Left lung (tissue), 4 donors: ENCODE measurements at regions not wholly inside any gene's neighbourhood (a gene's known extent, or its start where the extent isn't known, plus 50 kb on each side); places are given as distances from the start of the nearest gene placed in this dataset.

Source experiments
- ATAC-seq: fragments of 200-7000 bp; cut with Tn5 transposase; one replicate; pipeline ENCODE4 v1.9.1; 2020; ENCODE audit warnings: moderate library complexity
- DNase-seq, 4 donors: peaks; one replicate each; pipeline ENCODE4 v3.0.0-alpha.2; 2013 to 2020
- H3K27ac ChIP-seq, 2 donors: fragments of 200-600 bp; sonication (generic) in 1 of 2; one replicate each; pipeline versions ENCODE4 v1.5.0 to v1.8.0; 2020 to 2021
- H3K27me3 ChIP-seq, 2 donors: fragments of 200-600 bp; sonication (generic) in 1 of 2; one replicate each; pipeline versions ENCODE4 v1.5.0 to v1.8.0; 2020 to 2021
- H3K36me3 ChIP-seq, 2 donors: fragments of 200-600 bp; sonication (generic) in 1 of 2; one replicate each; pipeline versions ENCODE4 v1.5.0 to v1.8.0; 2020 to 2021
- H3K4me1 ChIP-seq, 2 donors: fragments of 200-600 bp; one replicate each; pipeline ENCODE4 v1.8.0; 2021
- H3K4me3 ChIP-seq, 2 donors: fragments of 200-600 bp; sonication (generic) in 1 of 2; one replicate each; pipeline versions ENCODE4 v1.5.0 to v1.8.0; 2020 to 2021; ENCODE audit warnings: mild to moderate bottlenecking in 1 of 2
- H3K9me3 ChIP-seq, 2 donors: fragments of 200-600 bp; sonication (generic) in 1 of 2; one replicate each; pipeline versions ENCODE4 v1.5.0 to v1.8.0; 2020 to 2021
- intact Hi-C, 2 donors: fragments of 100-400 bp; cut with DNase I; formaldehyde crosslinking; loops; one replicate each; pipeline versions ENCODE4 v1.11.2 to v1.14.2; 2022
- TF ChIP-seq, protein P1 (sequence below), 2 donors: fragments of 200-600 bp; sonication (generic) in 1 of 2; IDR thresholded peaks; one replicate each; pipeline versions ENCODE4 v1.5.0 to v1.8.0; 2021; ENCODE audit warnings: antibody characterized with exemption in 2 of 2
- donor health status: DM: no; HTN: yes; CAD: no.
- donor health status: DM: no; HTN: no; CAD: no.

DNA sequence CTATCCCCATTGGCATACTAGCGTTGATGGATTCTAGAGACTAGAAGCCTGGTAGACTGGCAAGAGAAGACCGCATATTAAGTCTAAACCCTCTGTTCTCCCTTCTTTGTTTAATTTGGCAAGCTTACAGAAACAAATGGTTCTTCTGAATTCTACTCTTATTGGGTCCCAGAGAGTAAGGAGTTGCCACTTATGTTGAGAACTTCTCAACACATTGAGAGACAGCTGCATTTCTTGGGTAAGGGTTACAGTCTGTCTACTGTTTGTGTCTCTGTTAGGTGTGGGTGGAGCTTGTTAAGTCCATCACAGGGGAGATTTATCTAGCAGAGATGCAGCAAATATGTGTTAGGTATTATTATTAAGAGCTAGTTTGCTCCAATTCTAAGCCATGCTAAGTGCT lies 435.8 kb upstream of the MEIS1 start:
- Histone ChIP-seq H3K4me1 (no peaks in the 10 kb centered on the region), H3K27me3 (peaks cover 0 to 6% of the 10 kb centered on the region in 2 donors), H3K36me3 (no peaks in the 10 kb centered on the region), H3K4me3 (no peak overlapping the region), H3K27ac (no peak overlapping the region), H3K9me3 (no peaks in the 10 kb centered on the region)
- DNase-seq (no peak), ATAC-seq (peak; percentile 76)
- TF ChIP-seq, protein P1, sequence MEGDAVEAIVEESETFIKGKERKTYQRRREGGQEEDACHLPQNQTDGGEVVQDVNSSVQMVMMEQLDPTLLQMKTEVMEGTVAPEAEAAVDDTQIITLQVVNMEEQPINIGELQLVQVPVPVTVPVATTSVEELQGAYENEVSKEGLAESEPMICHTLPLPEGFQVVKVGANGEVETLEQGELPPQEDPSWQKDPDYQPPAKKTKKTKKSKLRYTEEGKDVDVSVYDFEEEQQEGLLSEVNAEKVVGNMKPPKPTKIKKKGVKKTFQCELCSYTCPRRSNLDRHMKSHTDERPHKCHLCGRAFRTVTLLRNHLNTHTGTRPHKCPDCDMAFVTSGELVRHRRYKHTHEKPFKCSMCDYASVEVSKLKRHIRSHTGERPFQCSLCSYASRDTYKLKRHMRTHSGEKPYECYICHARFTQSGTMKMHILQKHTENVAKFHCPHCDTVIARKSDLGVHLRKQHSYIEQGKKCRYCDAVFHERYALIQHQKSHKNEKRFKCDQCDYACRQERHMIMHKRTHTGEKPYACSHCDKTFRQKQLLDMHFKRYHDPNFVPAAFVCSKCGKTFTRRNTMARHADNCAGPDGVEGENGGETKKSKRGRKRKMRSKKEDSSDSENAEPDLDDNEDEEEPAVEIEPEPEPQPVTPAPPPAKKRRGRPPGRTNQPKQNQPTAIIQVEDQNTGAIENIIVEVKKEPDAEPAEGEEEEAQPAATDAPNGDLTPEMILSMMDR (IDR thresholded peaks at IDR 0.05) = no peak
- intact Hi-C loops = no loop called here

DNA sequence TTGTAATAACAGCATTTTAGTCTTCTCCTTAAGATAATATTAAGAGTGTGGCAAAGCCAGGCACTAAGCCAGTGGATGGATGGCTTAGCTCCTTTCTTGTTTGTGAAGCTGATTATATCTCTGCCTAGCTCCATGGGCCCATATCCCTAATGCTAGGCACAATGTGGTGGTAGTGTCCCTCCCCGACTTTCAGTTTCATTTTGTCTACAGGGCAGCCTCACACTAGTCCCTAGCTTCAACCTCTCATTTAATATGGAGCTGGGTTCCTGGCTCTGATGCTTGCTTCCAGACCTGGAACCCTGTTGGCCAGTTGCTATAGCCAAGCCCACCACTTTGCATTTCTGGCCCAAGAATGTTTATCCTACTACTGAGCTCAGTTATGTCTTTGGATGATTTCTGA lies 437.0 kb upstream of the MEIS1 start:
- ATAC-seq = no peak
- DNase-seq = no peak
- intact Hi-C loops = no loop called here
- Histone ChIP-seq H3K9me3 (no peaks in the 10 kb centered on the region), H3K4me1 (no peaks in the 10 kb centered on the region), H3K27ac (no peak overlapping the region), H3K27me3 (peaks cover 0 to 6% of the 10 kb centered on the region in 2 donors), H3K4me3 (no peak overlapping the region), H3K36me3 (no peaks in the 10 kb centered on the region)
- TF ChIP-seq, protein P1 (IDR thresholded peaks at IDR 0.05) = no peak

DNA sequence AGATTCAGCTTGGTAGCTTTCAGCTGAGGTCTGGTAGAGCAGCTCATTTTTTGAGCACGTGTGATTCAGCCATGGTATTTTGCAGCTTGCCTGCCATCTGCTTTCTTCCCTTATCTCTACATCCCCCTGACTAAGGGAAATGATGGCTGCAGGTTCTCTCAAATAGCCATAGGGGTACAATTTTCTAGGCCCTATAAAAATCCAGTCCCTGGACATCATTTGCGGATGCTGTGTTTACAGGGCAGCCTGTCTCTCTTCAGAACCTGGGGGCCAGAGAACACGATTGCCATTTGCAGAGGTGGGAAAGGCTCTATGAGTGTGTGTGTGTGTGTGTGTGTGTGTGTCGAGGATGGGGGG lies 442.7 kb upstream of the MEIS1 start:
- intact Hi-C loops = no loop called here
- no peak for ATAC-seq

DNA sequence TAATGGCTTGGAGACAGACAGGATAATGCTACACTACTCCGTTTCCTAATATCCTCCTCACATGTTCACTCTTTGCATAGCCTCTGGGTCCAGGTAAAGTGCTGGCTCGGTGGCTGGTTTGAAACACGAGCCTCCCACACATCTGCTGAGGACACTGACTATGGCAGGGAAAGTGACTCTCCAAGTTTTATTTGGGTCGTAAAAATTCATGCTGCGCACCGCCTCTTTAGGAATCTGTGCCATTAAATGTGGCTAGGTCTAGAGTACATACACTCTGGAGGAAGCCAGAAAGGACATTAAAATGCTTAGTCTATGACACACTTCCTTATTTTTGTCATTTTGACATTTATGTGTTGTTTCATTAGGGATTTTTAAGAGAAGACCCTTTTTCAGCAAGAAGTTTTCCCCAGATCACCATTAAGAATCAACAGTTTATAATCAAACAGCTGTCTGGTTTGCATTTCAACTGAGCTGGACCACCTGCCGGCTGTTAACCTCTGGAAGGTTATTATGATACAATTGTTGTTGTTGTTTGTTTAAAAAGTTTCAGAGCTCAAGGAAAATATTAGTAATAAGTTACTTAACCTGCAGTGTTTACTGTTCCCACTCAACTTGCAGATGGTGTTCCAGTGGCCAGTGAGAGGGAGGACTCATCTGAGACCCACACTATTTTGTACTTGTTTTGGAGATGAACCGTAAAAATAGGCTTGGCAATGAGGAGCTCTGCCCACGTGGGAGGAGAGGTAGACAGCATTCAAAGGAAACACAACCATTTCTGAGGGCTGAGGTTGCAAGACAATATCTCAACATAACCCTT lies 443.3 kb upstream of the MEIS1 start:
- DNase-seq = no peak
- no peak overlapping the region for H3K4me3 ChIP-seq
- H3K27ac ChIP-seq = no peak overlapping the region
- TF ChIP-seq, protein P1 (IDR thresholded peaks at IDR 0.05) = no peak
- H3K4me1 ChIP-seq = no peaks in the 10 kb centered on the region
- no peaks in the 10 kb centered on the region for H3K36me3 ChIP-seq
- ATAC-seq = no peak
- H3K9me3 ChIP-seq = peaks cover 0 to 4% of the 10 kb centered on the region in 2 donors
- intact Hi-C loops = no loop called here
- H3K27me3 ChIP-seq = no peaks in the 10 kb centered on the region

More for the DNA sequence above, 442.7 kb upstream of the MEIS1 start:
- TF ChIP-seq, protein P1 (IDR thresholded peaks at IDR 0.05) = no peak
- Histone ChIP-seq H3K9me3 (peaks cover 0 to 4% of the 10 kb centered on the region in 2 donors), H3K27me3 (no peaks in the 10 kb centered on the region), H3K27ac (no peak overlapping the region), H3K4me3 (no peak overlapping the region), H3K4me1 (no peaks in the 10 kb centered on the region), H3K36me3 (no peaks in the 10 kb centered on the region)
- no peak for DNase-seq

DNA sequence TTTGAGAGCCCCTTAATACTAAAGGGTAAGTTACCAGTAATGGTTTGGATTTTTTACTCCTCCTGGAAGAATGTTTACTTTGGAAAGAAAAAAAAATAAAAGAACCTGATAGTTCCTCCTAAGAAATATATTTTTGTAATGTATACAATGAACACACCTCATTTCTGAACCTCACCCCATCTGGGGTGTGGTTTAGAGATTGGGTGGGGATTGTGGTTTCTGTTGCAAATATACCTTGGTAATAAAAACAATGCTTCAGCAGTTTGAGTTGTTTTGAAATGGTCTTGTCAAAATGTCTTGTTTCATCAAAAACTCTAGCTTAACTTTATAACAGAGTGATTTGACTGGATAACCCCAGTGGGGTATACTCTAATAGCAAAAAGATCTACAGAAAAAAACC lies 448.9 kb upstream of the MEIS1 start:
- Histone ChIP-seq H3K36me3 (no peaks in the 10 kb centered on the region), H3K4me1 (no peaks in the 10 kb centered on the region), H3K4me3 (no peak overlapping the region), H3K27me3 (no peaks in the 10 kb centered on the region), H3K27ac (no peak overlapping the region), H3K9me3 (peaks cover 0 to 4% of the 10 kb centered on the region in 2 donors)
- ATAC-seq (no peak), DNase-seq (no peak)
- intact Hi-C loops = no loop called here
- TF ChIP-seq, protein P1 (IDR thresholded peaks at IDR 0.05) = no peak
